ENCODE measurements at regions not wholly inside any gene's neighbourhood (a gene's known extent, or its start where the extent isn't known, plus 50 kb on each side); places are given as distances from the start of the nearest gene placed in this dataset.
A peak's percentile ranks its signal among the peaks of the same experiment; 100 is the strongest.

DNA sequence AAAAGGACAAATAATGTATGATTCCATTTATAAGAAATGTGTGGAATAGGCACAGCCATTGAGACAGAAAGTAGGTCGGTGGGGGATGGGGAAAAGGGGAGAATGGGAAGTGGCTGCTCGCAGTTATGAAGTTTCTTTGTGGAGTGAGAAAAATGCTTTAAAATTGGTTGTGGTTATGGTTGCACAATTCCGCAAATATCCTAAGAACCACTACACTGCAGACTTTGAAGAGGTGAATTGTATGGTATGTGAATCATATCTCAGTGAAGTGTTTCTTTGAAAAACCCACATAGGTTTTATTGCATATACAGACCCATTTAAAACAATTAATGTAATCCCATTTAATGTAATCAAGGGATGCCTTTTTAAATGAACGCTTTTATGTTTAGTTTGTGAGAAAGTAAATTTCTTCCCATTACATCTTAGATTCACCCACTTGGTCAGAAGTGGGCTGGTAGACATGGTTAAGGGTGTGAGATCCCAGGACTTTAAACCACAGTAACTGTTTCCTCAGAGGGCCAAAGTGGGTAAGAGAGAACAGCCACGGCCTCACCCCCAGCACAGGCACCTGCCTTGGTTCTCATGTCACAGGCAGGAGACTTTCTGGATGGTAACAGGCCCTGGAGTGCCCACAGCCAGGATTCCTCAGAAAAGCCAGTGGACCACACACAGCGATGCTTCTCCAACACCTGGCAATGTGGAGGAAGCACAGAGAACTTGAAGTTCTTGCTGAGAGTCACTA lies 119.3 kb upstream of the GJB6 start:
- Histone ChIP-seq H3K36me3 (ENCODE audit: insufficient read depth, low read length) (no peaks in the 10 kb centered on the region), H3K9me3 (replicated peaks; ENCODE audit: low read length) (no peaks in the 10 kb centered on the region), H3K4me2 (ENCODE audit: low read length) (no peak overlapping the region), H3K4me1 (ENCODE audit: control insufficient read depth, insufficient read depth, low read length) (no peaks in the 10 kb centered on the region), H3K4me3 (ENCODE audit: low read length) (no peak overlapping the region), H3K9ac (ENCODE audit: low read depth, low read length) (no peak overlapping the region), H3K27me3 (ENCODE audit: control insufficient read depth, insufficient read depth, low read length) (peaks cover 24% of the 10 kb centered on the region)

DNA sequence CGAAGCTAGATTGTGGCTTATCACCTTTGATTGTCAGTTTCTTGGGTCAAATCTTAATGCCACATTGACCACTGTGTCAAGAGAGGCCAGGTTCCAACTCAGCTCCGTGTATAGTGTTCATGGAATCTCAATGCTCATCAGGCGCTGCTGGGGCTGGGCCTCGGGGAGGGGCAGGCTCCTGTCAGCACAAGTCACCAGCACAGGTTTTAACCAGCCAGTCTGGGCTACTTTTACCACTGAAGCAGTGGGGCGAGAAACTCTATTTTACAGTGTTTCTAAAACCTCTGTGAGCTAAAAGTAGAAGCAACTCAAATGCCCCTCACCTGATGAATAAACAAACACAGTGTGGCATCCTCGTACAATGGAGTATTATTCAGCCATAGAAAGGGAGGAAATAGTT lies 118.7 kb upstream of the GJB6 start:
- H3K36me3 ChIP-seq (ENCODE audit: insufficient read depth, low read length), result no peaks in the 10 kb centered on the region
- H3K9me3 ChIP-seq (replicated peaks; ENCODE audit: low read length), result no peaks in the 10 kb centered on the region
- no peaks in the 10 kb centered on the region for H3K4me1 ChIP-seq (ENCODE audit: control insufficient read depth, insufficient read depth, low read length)
- no peak overlapping the region for H3K9ac ChIP-seq (ENCODE audit: low read depth, low read length)
- H3K4me3 ChIP-seq (ENCODE audit: low read length), result no peak overlapping the region
- H3K4me2 ChIP-seq (ENCODE audit: low read length), result no peak overlapping the region
- H3K27me3 ChIP-seq (ENCODE audit: control insufficient read depth, insufficient read depth, low read length), result peaks cover 26% of the 10 kb centered on the region

DNA sequence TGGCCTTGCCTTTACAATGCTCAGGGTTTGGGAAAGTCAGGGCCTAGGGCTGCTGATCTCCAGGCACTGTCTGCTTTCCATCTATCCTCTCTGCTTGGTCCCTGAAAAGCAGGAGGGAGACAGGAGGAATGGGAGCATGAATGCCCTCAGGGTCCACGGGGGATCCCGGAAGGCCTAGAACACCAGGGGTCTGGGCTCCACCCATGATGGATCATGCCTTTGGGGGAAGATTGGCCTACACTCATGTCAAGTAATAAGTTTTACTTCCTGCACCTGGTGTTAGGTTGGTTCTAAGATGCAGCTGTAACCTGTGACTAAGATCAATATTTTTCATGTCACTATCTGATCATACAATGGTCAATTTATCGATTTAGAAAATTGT lies 118.3 kb upstream of the GJB6 start:
- no peaks in the 10 kb centered on the region for H3K9me3 ChIP-seq (replicated peaks; ENCODE audit: low read length)
- H3K27me3 ChIP-seq (ENCODE audit: control insufficient read depth, insufficient read depth, low read length), result peaks cover 22% of the 10 kb centered on the region
- H3K9ac ChIP-seq (ENCODE audit: low read depth, low read length), result no peak overlapping the region
- no peak overlapping the region for H3K4me2 ChIP-seq (ENCODE audit: low read length)
- no peaks in the 10 kb centered on the region for H3K4me1 ChIP-seq (ENCODE audit: control insufficient read depth, insufficient read depth, low read length)
- H3K36me3 ChIP-seq (ENCODE audit: insufficient read depth, low read length), result no peaks in the 10 kb centered on the region
- no peak overlapping the region for H3K4me3 ChIP-seq (ENCODE audit: low read length)

DNA sequence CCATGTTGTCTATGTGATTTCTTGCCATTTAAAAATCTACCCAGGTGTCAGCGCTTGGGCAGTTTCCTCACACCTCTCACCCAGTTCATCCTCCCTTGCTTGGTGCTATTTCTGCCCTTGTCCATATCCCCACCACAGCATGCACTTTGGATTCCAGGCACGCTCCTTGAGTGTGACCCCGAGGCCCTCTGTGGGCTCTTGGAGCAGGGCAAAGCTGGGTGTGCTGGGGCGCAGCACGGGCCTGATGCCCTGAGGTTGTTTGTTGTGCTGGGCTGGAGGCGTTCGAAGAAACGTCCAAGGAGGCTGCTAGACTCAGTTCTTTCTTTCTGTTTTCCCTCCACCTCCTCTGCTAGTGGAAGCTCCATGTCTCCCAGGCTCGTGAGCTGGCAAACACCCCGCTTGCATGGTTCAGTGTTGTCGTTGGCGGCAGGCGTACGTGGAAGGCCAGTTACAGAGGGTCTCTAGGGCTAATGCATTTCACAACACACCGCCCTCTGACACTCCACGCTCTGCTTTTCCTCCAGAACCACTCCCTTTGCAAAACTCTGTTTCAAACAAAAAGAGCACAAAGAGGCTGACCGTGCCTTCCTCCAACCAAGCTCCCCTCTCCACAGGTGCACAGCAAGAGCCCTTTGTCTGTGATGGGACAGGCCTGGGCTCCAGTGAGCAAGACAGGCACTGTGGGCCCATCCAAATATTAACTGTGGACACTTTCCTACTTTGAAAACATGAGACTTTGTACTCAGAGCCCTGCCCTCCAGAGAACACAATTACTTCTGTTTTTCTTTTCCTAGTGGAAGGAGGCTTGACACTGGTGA lies 117.7 kb upstream of the GJB6 start:
- no peak overlapping the region for H3K9ac ChIP-seq (ENCODE audit: low read depth, low read length)
- no peak overlapping the region for H3K4me3 ChIP-seq (ENCODE audit: low read length)
- no peaks in the 10 kb centered on the region for H3K36me3 ChIP-seq (ENCODE audit: insufficient read depth, low read length)
- H3K27me3 ChIP-seq (ENCODE audit: control insufficient read depth, insufficient read depth, low read length), result peaks cover 17% of the 10 kb centered on the region
- no peaks in the 10 kb centered on the region for H3K4me1 ChIP-seq (ENCODE audit: control insufficient read depth, insufficient read depth, low read length)
- H3K4me2 ChIP-seq (ENCODE audit: low read length), result no peak overlapping the region
- H3K9me3 ChIP-seq (replicated peaks; ENCODE audit: low read length), result no peaks in the 10 kb centered on the region

DNA sequence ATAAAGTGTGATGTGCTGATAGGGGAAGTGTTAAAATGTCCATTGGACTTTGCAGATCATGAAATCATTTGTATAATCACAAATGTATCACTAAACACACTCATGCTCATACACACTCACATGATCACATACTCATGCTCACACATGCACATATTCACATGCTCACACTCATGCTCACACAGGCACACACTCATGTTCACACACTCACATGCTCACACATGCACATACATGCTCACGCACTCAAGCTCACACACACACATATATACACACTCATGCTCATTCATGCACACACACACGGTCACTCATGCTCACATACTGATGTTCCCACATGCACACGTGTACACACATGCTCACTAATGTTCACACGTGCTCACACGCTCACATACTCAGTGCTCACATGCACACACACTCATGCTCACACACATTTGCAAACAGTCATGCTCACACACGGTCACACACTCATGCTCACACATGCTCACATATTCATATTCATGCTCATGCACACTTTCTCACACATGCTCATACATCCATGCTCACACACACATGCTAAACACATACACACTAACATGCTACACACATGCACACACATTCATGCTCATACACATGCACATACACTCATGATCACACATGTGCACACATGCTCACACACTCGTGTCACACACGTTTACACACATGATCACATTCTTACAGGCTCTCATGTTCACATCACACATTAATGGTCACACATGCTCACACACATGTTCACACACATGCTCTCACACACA lies 116.7 kb upstream of the GJB6 start:
- no peaks in the 10 kb centered on the region for H3K9me3 ChIP-seq (replicated peaks; ENCODE audit: low read length)
- H3K4me2 ChIP-seq (ENCODE audit: low read length), result no peak overlapping the region
- H3K27me3 ChIP-seq (ENCODE audit: control insufficient read depth, insufficient read depth, low read length), result peaks cover 17% of the 10 kb centered on the region
- H3K9ac ChIP-seq (ENCODE audit: low read depth, low read length), result no peak overlapping the region
- H3K4me3 ChIP-seq (ENCODE audit: low read length), result no peak overlapping the region
- no peaks in the 10 kb centered on the region for H3K36me3 ChIP-seq (ENCODE audit: insufficient read depth, low read length)
- H3K4me1 ChIP-seq (ENCODE audit: control insufficient read depth, insufficient read depth, low read length), result no peaks in the 10 kb centered on the region

DNA sequence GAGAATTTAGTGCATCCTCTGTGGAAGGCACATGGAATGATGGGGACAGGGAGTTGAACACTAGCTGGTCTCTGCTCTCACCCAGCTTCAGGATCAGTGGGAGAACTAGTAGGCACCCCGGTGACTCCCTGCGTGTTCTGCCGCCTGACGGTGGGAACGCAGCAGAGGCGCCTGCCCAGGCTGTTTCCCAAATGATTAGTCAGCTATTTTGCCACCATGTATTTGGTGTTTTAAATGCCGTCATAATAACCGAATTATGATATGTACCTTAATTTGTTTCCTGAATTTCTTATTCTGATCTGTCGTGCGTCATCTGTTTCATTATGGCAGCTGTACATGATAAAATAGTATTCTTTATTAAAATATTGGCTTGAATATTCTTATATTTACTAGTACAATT lies 115.9 kb upstream of the GJB6 start:
- H3K9ac ChIP-seq (ENCODE audit: low read depth, low read length), result no peak overlapping the region
- H3K4me3 ChIP-seq (ENCODE audit: low read length), result no peak overlapping the region
- H3K36me3 ChIP-seq (ENCODE audit: insufficient read depth, low read length), result no peaks in the 10 kb centered on the region

DNA sequence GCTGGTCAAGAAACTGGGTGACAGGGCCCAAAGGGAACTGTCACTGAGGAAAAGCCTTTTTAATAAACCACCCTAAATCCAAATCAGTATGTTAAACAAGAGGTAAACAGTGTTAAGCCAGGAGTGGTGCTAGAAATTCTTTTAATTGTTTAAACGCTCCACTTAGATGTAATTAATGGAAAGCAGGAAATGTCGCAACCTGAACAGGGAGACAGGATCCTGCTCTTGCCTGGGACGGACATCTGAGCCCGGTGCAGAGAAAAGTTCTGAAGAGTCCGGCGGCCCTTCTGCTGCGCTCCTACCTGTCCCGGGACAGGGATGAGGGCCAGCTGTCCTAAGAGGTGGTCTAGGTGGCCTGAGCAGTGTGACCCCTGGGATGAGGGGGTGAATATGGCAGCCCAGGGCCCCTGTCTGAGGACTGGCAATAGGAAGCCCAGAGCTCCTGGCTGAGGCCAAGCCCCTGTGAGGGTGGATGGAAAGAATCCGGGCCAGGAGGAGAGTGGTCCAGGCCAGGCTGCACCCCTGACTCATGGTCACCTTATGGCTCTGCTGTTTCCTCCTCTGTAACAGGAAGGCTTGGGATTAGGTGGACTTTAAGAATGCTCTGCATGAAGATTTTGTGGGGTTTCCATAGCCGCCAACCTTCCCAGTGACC lies 112.8 kb upstream of the GJB6 start:
- Histone ChIP-seq H3K4me1 (ENCODE audit: control insufficient read depth, insufficient read depth, low read length) (peaks cover 6% of the 10 kb centered on the region), H3K27me3 (ENCODE audit: control insufficient read depth, insufficient read depth, low read length) (peaks cover 8% of the 10 kb centered on the region), H3K4me2 (ENCODE audit: low read length) (no peak overlapping the region), H3K9me3 (replicated peaks; ENCODE audit: low read length) (no peaks in the 10 kb centered on the region), H3K4me3 (ENCODE audit: low read length) (no peak overlapping the region), H3K36me3 (ENCODE audit: insufficient read depth, low read length) (no peaks in the 10 kb centered on the region), H3K9ac (ENCODE audit: low read depth, low read length) (no peak overlapping the region)

More for the DNA sequence above, 115.9 kb upstream of the GJB6 start:
- no peaks in the 10 kb centered on the region for H3K9me3 ChIP-seq (replicated peaks; ENCODE audit: low read length)
- H3K27me3 ChIP-seq (ENCODE audit: control insufficient read depth, insufficient read depth, low read length), result peaks cover 17% of the 10 kb centered on the region
- no peaks in the 10 kb centered on the region for H3K4me1 ChIP-seq (ENCODE audit: control insufficient read depth, insufficient read depth, low read length)
- H3K4me2 ChIP-seq (ENCODE audit: low read length), result no peak overlapping the region

DNA sequence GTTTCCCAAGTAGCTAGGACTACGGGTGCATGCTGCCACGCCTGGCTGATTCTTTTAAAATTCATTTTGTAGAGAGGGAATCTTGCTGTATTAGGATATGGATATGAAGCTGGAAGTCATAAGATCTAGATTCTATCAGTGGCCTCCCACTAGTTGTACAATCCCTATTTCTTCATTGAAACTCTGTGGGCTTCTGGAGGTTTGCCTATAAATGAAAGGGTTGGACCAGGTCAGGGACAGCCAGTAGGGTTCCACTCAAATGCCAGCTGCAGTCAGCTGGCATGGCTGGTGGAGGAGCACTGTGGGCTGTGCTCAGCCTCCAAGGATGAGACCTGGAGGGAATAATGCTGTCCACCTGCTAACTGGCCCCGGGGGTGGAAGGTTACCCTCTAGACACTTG lies 110.2 kb upstream of the GJB6 start:
- Histone ChIP-seq H3K4me3 (ENCODE audit: low read length) (no peak overlapping the region), H3K9me3 (replicated peaks; ENCODE audit: low read length) (no peaks in the 10 kb centered on the region), H3K36me3 (ENCODE audit: insufficient read depth, low read length) (no peaks in the 10 kb centered on the region), H3K27me3 (ENCODE audit: control insufficient read depth, insufficient read depth, low read length) (peaks cover 18% of the 10 kb centered on the region), H3K4me1 (ENCODE audit: control insufficient read depth, insufficient read depth, low read length) (peaks cover 14% of the 10 kb centered on the region), H3K4me2 (ENCODE audit: low read length) (no peak overlapping the region), H3K9ac (ENCODE audit: low read depth, low read length) (no peak overlapping the region)

DNA sequence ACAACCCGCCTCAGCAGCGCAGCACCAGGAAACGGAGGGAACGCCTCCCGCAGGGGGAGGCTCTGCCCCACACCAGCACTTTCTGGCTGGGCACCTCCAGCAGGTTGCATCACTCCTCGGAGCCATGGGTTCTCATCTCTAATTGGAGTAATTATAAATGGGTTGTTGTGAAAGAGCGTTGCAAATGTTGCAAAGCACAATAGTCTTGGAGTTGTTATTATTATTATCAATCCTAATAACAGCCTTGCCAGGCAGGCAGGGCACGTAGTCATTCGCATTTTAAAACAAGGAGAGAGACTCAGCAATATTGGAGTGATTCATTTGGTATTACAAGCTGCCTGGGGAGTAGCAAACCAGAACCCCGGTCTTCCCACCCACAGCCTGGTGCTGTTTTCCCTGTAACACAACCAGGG lies 108.6 kb upstream of the GJB6 start:
- Histone ChIP-seq H3K27me3 (ENCODE audit: control insufficient read depth, insufficient read depth, low read length) (peaks cover 16% of the 10 kb centered on the region), H3K4me1 (ENCODE audit: control insufficient read depth, insufficient read depth, low read length) (peaks cover 14% of the 10 kb centered on the region), H3K9ac (ENCODE audit: low read depth, low read length) (no peak overlapping the region), H3K36me3 (ENCODE audit: insufficient read depth, low read length) (no peaks in the 10 kb centered on the region), H3K4me3 (ENCODE audit: low read length) (no peak overlapping the region), H3K4me2 (ENCODE audit: low read length) (peak overlapping the region; percentile 54), H3K9me3 (replicated peaks; ENCODE audit: low read length) (no peaks in the 10 kb centered on the region)

DNA sequence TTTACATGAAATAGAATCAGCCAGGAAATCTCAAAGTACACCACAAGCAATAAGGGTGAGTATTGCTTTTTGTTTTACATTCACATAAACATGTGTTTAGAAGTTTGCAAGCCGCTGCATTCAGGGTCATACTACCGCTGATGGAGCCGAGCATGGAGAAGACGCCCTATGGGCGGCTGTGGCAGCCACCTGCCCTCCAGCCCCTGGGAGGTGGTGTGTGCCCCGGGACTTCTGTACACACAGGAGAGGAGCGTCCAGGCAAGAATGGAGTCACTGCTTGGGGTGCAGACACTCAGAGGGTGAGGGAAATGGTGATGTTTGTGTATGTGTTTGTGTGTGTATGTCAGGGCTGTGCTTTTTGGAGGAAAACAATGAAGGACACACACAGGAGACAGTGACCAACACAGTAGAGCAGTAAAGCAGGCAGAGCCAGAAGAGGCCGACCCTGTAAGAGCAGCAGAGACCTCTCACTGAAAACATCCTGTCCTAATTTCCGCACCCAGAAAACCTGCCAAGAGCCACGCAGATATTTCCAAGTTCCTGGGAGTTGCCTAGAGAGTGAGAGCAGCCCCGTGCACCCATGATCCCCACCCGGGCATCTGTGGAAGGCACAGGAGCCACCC lies 108.1 kb upstream of the GJB6 start:
- Histone ChIP-seq H3K9ac (ENCODE audit: low read depth, low read length) (no peak overlapping the region), H3K36me3 (ENCODE audit: insufficient read depth, low read length) (no peaks in the 10 kb centered on the region)

More for the DNA sequence above, 108.1 kb upstream of the GJB6 start:
- H3K4me3 ChIP-seq (ENCODE audit: low read length), result no peak overlapping the region
- no peaks in the 10 kb centered on the region for H3K9me3 ChIP-seq (replicated peaks; ENCODE audit: low read length)
- H3K27me3 ChIP-seq (ENCODE audit: control insufficient read depth, insufficient read depth, low read length), result peaks cover 17% of the 10 kb centered on the region
- H3K4me1 ChIP-seq (ENCODE audit: control insufficient read depth, insufficient read depth, low read length), result peaks cover 14% of the 10 kb centered on the region
- H3K4me2 ChIP-seq (ENCODE audit: low read length), result peak overlapping the region; percentile 54
